Non-pigmented ciliary epithelial cell (primary cell): ENCODE measurements at regions not wholly inside any gene's neighbourhood (a gene's known extent, or its start where the extent isn't known, plus 50 kb on each side); places are given as distances from the start of the nearest gene placed in this dataset.
"Not testable (repeated sequence)": the region's sequence is repeated elsewhere in the genome, so short reads cannot be mapped to it uniquely, and the experiment has no call there.

Experiments
- DNase-seq: peaks from one replicate; pipeline ENCODE4 v3.0.0-alpha.2; 2010; ENCODE audit warnings: low read depth

DNA sequence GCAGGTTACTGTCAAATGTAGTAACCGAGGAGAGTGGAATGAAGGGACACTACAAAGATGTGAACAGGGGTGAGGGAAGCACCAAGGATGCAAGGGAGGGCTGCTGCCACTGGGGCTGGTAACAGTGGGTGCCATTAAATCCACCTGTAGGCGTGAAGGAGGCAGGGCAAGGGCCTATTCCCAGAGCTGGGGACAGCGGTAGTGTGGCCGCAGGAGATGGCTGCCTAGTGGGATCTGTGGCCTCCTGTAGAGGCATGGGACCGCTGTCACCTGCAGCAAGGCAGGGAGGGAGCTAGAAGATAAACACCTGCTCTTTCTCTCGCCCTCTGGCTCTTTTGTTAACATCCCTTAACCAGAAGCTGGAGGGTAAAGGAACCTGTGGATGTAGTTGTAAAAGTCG, 80.5 kb upstream of the CNIH3 start:
- DNase-seq: no peak

DNA sequence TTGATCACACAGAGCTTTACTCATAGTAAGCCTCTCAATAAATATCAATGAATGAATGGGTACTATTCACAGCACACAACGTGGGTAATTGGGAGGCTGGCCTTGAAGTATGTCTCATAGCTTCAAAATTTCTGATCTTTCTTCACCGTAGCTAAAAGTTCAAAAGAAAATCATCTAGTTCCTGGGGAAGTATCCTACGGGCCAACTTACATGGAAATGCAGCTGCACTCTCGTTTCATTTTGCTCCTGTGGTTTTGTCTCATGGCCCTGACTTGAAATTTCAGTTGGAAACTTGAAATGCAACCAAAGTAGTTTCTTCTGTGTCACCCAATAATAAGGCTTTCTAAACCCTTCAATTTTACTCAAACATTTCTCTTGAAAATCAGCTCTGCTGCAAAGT, 76.1 kb upstream of the CNIH3 start:
- DNase-seq: no peak

DNA sequence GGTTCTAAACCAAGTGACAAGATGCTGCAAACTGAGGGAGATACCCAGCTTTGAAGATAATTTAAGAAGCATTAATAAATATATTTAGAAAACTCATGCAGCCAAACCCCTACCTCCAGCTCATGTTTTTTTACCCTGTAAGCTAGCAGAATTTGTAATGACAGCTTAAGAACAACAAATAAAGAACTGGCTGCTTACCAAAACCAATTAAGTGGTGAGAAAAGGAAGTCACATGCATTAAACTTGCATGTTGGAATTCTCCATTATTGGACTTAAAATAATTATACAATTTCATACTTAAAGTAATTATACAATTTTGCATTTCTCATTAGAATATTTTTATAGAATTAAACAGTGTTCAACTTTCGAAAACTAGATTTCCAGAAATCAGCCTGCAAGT, 75.6 kb upstream of the CNIH3 start:
- DNase-seq: no peak

DNA sequence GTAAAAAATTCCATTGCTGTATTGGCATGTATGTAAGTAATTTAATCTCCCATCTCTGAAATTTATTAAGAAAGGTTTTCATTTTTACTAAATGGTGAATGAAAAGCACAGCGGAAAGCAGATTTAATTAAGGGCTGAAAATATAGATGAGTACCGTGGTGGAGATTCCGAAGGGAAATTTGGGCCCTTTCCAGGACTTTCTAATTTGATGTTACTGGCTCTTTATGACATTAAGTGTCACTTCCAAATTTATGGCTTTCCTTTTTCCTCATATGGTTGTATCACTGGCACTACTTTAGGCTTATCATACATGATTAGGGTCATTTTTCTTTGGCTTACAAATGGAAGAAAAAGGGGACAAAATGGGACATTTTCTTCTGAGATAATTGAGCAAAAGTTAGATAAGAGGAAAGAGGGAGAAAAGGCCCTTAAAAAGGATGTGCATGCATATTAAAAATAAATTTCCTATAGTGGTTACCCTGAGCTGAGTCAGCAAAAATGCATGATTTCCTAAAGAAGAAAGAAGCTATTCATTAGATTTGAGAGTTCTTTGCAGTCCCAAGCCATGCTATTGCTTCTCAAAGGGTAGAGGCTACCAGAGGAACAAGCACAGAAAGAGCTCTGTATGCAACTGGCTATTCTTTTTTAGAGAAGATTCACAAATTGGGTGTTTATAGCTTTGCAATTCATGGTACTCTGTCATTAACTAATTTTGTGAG, 74.9 kb upstream of the CNIH3 start:
- no peak for DNase-seq

DNA sequence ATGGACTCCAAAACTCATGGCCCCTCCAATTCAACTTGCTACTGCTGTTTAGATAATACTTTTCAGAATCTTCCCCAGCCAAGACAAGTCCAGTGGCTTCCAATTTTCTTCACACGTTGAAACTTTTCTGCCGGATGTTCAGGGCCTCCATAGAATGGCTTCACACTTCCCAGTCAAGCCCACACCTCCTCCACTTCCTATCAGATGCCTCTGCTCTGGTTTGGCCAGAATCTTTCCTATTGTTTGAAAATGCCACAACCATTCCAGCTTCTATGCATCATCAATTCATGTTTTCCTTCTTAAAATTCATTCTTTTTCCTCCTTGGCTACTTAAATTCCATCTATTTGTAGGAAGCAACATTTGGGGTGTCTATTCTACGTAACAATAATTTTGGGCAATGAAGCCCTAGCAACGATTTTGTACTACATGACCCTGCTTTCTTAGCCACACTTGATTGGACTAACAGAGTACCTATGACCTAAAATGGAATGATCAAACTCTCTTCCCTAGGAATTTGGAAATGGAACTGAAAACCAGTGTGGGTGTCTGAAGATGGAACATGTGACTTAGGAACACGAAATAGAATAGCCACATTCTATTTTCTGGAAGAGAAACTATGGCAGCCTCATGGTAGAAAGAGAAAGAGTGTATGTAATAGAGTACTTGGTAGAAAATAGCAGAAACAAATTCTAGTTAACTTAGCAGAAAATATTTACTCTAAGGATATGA, 74.1 kb upstream of the CNIH3 start:
- no peak for DNase-seq

DNA sequence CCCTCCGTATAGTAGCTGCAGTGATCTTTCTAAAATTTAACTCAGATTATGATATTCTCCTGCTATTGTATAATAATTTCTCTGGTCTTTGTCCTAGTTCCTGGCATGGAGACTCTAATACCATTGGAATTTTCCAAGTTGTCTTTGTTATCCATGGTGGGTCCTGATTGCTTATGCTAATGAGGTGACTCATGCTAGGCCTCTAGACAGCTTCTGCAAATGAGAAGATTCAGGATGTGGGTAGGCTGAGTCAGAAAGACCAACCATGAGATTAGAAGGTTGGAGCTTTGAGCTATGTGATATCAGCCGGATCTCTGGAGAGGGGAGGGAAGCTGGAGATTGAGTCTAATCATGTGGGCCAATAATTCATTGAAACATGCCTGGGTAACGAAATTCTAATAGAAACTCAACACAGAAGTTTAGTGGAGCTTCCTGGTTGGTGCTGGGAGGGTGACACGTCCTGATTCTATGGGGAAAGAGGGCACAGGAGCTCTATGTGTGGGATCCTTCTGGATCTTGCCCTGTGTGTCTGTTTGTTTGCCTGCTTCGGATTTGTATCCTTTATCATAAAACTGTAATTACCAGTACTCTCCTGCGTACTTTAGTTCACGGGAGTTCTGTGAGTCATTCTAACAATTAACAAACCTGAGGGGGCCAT, 73.2 kb upstream of the CNIH3 start:
- DNase-seq: peak; percentile 99

DNA sequence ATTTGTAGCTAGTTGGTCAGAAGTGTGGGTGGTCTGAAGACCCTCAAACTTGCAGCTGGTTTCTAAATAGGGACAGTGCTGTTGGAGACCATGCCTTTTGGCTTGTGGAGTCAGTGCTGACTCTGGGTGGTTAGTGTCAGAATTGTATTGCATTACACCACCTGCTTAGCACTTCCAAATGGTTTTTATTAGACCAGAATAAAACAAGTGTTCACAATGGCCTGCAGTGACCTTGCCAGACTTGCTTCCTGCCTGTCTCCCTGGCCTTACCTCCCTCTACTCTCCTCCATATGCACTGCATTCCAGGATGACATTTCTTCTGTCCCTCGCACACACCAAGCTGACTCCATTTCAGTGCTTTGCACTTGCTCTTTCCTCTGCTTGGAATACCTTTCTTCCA, 72.7 kb upstream of the CNIH3 start:
- no peak for DNase-seq

DNA sequence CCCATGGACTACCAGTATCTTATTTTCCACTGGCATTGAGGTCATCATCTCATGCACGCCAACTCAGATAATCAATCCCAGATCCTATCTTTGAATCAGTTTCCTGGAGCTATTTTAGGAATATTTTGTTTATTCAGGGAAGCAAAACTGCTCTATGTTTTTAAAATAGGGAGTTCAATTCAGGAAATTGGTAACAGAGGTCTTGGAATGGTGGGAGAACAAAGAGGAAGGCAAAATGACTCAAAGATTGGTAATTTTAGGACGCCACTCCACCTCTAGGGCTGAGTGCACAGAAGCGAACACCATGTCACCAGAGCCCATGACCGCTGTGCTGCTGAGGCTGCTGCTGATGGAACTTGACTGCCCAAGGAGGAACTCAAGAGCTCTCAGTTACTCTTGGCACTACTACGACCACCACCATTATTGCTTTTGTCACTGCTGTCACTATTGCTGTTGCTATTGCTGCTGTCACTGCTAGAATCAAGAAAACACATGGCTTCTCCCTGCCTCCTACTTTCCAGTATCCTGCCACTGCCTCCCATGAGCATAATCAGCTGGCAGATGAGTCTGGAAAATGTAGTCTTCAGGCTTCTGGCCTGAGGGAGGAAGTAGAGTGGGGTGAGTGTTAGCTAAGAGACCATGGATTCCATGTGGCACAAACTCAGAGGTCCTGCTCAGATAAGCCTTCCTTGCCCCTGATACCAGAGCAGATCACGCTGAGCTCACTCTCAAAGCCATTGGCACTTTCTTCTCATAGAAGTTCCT, 71.6 kb upstream of the CNIH3 start:
- DNase-seq: no peak

DNA sequence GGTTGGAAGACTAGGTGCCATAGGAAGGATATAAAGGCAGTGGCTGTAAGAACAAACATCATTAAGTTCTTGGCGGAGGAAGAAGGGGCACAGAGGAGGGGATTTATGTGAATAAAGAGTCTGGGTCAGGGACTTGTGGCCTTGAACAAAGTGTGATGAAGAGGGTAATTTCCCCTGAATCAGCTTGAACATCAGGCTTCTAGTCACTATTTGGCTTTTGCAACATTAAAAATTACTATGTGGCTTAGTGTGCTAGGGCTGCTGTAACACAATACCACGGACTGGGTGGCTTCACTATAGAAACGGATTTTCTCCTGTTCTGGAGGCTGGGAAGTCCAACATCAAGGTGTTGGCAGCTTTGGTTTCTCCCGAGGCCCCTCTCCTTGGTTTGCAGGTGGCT, 70.5 kb upstream of the CNIH3 start:
- no peak for DNase-seq

DNA sequence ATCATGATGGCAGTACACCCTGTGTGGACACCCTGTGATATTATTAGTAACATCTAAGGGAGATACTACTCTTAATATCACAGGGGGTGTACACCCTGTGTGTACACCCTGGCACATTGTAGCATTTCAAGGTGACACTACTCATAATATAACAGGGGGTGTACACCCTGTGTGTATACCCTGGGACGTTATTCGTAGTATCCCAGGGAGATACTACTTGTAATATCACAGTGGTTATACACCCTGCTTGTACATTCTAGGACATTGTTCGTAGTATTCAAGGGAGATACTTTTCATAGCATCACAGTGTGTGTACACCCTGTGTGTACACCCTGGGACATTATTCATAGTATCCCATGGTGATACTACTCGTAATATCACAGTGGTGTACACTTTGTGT, 67.4 kb upstream of the CNIH3 start:
- DNase-seq: no peak

DNA sequence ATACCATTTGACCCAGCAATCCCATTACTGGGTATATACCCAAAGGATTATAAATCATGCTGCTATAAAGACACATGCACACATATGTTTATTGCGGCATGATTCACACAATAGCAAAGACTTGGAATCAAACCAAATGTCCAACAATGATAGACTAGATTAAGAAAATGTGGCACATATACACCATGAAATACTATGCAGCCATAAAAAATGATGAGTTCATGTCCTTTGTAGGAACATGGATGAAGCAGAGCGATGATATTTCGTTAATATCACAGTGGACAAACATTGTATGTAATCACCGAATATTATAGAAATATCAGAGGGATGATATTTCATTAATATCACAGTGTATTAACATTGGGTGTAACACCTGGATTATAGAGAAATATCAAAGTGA, 64.9 kb upstream of the CNIH3 start:
- DNase-seq: not testable (repeated sequence)

DNA sequence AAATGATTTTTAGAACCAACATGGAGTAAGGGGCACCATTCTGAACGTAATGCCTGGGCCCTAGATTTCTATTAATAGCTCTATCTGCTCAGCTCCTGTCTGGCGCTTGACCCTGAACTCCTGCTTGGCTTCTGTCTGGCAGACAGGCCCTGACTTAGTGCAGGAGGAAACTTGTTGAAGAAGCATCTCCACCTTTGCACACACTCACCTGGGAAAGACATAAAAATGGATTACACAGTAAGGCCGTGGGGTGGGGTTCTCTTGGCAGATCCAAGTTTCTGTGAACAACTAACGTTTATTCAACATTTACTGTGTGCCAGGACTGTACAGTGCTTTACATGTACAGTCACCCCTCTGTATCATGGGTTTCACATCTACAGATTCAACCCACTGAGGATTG, 62.1 kb upstream of the CNIH3 start:
- DNase-seq: no peak

DNA sequence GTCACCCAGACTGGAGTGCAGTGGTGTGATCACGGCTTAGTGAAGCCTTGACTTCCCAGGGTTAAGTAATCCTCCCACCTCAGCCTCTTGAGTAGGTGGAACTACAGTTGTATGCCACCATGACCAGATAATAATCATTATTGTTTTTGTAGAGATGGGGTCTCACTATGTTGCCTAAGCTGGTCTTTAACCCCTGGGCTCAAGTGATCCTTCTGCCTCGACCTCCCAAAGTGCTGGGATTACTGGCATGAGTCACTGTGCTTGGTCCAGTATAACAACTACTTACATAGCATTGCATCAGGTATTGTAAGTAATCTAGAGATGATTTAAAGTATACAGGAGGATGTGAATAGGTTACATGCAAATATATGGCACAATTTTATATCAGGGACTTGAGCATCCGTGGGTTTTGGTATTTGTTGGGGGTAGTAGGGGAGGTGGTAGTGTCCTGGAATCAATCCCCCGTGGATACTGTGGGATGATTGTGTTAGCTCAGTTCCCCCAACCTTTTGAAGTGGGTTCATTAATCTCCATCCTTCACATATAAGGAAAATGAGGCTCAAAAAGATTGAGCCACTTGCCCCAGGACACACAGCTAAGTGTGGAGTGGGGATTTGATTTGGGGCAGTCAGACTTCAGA, 61.4 kb upstream of the CNIH3 start:
- DNase-seq: no peak

DNA sequence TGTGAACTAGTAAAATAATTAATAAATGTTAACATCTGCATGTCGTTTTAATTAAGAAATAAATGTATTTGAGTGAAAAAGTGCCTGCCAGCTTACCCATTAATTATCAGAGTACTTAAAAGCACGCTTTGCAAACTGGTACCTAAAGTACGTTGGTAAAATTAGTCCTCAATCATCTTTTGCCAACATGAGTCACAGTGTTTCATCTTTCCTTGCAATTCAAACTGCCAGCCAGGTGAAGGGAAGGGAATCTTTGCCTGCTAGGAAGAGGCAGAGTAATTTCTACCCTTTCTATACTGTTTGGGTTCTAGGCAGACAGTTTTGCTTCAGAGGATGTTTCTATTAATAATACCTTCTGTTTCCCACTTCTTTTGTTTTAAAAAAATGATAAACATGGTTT, 57.2 kb upstream of the CNIH3 start:
- DNase-seq: no peak

DNA sequence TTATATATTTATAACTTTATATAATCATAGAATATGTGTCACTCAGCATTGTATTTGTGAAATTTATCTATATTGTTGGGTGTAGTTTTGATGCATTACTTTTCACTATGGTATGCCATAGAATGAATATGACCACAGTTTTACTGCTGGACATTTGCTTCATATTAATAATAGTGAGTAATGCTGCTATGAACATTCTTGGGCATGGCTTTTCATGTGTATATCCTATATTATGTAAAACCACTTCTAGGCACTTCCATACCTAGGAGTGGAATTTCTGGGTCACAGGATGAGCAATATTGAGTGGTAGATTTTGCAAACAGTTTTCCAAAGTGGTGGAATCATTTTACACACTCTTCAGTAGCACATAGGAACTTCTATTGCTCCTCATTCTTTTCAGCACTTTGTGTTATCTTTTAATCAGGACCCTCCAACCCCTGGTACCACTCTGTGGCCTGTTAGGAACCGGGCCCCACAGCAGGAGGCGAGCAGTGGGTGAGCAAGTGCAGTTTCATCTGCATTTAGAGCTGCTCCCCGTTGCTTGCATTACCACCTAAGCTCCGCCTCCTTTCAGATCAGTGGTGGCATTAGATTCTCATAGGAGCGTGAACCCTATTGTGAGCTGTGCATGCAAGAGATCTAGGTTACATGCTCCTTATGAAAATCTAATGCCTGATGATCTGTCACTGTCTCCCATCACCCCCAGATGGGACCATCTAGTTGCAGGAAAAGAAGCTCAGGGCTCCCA, 56.0 kb upstream of the CNIH3 start:
- DNase-seq: no peak

DNA sequence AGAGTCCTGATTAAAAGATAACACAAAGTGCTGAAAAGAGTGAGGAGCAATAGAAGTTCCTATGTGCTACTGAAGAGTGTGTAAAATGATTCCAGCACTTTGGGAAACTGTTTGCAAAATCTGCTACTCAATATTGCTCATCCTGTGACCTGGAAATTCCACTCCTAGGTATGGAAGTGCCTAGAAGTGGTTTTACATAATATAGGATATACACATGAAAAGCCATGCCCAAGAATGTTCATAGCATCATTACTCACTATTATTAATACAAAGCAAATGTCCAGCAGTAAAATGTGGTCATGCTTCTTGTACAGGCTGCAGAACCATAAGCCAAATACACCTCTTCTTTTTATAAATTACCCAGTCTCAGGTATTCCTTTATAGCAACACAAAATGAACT, 53.2 kb upstream of the CNIH3 start:
- DNase-seq: not testable (repeated sequence)

DNA sequence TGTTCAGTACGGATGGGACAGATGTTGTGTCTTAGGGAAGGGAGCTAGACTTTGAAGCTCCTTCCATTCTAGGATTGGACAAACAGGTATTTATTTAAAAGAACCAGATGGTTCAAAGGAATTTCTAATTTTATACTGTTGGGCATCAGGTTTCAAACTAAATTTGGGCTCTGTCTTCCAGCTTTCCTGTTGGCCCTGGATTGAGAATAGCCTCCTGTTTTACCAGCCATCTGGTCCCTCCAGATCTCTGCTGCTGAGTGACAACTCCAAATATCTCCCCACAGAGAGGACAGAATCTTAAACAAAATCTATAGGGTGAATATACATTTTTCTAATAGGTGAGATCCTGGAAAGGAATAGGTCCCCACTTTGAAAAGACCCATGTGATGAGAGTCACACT, 52.5 kb upstream of the CNIH3 start:
- DNase-seq: no peak

DNA sequence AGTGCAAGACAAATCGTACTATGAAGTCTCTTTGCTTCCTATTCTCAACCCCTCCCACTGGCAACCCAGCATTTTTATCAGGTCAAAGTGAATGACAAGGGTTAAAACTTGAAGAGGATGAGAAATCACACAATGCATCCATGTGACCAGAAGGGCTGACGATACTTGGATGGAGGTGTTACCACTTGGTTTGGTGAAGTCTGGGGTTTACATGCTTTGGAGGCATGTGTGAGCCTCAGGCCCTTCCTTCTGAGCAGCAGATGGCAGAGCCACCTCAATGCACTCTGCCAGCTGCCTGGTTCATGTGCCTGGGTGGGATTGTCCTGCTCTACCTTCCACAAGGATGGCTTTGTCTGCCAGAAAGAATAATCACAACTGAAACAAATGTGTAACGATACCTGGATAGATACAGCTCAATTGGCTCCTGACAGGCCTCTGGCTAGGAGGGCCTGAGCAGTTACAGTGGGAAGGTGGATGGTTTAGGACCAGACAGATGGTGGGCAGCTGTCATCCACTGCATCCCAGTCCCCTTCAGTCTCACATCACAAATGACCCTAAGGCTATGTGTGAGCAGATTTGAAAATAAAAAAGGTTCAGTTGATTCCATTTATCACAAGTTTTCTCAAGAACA, 51.5 kb upstream of the CNIH3 start:
- no peak for DNase-seq

DNA sequence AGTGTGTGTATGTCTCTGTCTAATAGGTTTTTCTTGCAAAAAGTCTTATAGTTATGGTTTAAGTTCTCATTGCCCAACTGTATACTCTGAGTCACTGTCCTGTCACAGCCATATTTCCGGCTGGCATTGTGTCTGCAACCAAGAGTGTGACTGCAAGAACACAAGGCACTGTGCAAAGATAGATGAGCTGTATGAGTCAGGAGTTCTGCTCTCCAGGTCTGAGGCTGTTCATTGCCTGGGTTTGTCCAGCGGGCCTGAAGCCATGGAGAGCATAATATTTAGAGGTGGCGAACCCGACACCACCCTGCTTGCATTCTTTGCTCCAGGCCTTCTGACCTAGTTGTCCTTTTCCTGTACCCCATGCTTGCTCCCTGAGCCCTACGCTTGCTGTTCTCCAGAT, 50.9 kb upstream of the CNIH3 start:
- no peak for DNase-seq

DNA sequence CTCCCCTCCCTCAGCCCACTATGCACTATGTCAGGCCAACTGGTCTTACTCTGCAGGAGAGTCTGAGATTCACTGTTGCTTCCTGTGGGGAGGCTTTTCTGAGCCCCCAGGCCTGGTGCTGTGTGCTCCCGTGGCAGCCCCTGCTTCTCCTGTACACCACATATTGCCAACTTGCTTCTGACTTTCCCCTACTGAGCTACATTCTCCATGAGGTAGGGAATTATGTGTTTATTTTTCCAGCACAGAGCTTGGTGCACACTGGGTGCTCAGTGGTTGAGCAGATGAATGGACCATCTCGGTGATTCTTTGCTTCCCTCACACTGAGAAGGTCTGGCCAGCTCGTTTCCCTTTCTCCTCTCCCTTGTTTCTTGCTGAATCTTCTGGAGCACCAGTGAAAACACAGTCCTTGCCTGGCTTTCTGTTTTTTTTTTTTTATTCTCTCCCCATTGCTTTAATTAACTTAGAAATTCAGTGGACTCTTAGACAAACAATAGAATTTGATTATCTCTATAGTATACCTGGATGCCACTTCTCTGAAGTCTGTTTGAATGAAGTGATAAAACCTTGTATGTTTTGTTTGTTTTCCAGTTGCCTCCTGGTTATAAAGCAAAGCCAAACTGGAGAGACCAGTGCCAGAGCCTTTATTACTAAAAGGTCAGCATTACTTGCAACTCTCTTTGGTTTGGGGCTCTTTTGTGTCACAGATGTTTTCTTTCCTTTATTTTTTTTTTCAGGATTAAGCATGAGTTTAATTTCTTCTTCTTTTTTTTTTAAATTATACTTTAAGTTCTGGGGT, 50.3 kb upstream of the CNIH3 start:
- DNase-seq: no peak
